ENCODE measurements at regions not wholly inside any gene's neighbourhood (a gene's known extent, or its start where the extent isn't known, plus 50 kb on each side); places are given as distances from the start of the nearest gene placed in this dataset.

- no peak overlapping the region for H3K4me3 ChIP-seq (ENCODE audit: low read depth, low read length)
- no peak for TF ChIP-seq CTCF (IDR thresholded peaks at IDR 0.05; ENCODE audit: insufficient read depth, low read depth, low read length, missing control alignments)
- DNase-seq (ENCODE audit: low read depth): no peak
Measured at GRCh38 chr13:76053181-76053580, 417.1 kb downstream of the LMO7 start.

DNA sequence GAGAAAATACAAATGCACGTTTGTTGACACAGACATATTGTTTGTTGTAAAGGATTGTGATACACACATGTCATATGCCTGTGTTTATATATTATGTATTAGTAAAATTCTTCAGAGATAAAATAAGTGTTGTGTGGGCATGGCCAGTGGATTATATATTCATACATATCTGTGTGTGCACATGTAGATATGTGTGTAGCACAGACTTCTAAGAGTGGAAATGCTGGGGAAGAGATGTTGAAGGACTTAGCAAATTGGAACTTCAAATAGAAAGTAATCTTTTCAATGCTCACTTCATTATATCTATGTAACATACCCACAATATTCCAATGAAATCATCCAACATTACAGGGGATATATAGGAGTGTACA lies 413.2 kb downstream of the LMO7 start:
- no peak overlapping the region for H3K4me3 ChIP-seq (ENCODE audit: low read depth, low read length)
- no peak for DNase-seq (ENCODE audit: low read depth)
- TF ChIP-seq CTCF (IDR thresholded peaks at IDR 0.05; ENCODE audit: insufficient read depth, low read depth, low read length, missing control alignments): no peak

- no peak overlapping the region for H3K4me3 ChIP-seq (ENCODE audit: low read depth, low read length)
- DNase-seq (ENCODE audit: low read depth): no peak
- TF ChIP-seq CTCF (IDR thresholded peaks at IDR 0.05; ENCODE audit: insufficient read depth, low read depth, low read length, missing control alignments): no peak
Measured at GRCh38 chr13:76048675-76049375, 412.7 kb downstream of the LMO7 start.

DNA sequence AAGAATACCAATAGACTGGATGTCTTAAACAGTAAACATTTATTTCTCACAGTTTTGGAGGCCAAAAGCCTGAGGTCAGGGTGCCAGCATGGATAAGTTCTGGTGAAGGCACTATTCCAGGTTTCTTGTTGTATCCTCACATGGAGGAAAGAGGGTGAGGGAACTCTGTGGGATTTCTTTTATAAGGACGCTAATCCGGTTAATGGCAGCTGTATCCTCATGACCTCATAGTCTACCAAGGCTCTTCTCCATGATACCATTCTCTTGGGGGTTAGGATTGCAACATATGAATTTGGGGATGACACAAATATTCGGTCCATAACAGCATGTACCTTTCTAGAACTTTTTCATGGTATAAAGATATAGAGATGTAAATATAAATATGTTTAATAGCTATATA lies 412.0 kb downstream of the LMO7 start:
- no peak for DNase-seq (ENCODE audit: low read depth)
- TF ChIP-seq CTCF (IDR thresholded peaks at IDR 0.05; ENCODE audit: insufficient read depth, low read depth, low read length, missing control alignments): no peak
- no peak overlapping the region for H3K4me3 ChIP-seq (ENCODE audit: low read depth, low read length)

DNA sequence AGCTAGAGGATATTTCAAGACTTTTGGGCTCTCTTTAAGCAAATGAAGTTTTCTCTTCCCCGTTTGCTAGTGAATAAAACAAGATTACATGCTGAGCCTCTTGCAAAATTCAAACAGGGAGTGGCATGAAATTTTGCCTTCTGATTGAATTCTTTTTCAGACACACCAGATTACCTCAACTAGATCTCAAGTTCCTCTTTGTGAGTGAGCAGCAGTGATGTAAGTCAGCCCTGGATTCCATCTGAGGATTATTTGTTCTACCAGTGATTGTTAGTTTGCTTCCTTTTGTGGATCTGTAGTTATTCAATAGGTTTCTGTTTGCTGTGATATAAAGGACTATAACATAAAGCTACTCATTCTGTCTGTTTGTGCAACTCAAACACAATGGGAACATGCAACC lies 407.7 kb downstream of the LMO7 start:
- DNase-seq (ENCODE audit: low read depth): no peak
- no peak for TF ChIP-seq CTCF (IDR thresholded peaks at IDR 0.05; ENCODE audit: insufficient read depth, low read depth, low read length, missing control alignments)
- H3K4me3 ChIP-seq (ENCODE audit: low read depth, low read length): no peak overlapping the region

DNA sequence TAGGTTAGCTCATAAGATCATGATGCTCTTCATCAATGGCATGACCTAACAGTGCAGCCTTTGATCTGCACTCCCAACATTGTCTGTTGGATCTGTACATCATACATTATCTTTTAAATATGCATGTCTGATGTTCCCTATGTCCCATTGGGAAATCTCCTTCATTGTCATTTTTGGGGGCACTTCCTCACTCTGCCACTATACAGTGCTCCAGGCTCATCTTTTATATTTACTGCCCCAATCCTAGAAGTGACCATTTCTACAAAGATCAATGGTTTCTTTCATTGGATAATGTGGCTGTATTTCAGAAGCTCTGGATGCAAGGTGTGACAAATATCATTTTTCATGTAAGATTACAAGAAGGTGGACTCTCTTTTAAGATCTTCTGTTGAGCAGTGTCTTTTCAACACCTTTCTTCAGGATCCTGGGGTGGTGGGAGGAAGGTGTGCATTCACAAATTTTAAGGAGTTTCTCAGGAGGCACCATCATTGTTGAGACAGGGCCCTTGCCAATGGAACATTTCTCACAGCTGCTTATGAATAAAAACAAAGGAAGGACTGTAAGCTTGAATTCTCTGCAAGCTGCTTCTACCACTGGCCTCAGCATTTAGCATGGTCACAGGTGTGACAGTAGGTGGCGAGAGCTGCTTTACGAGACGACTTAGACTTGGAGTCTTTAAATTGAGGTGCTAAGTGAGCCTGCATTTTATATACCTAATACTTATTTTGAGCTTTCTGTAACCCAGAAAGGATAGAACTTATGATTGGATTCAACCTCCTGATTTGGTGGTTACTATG lies 403.0 kb downstream of the LMO7 start:
- DNase-seq (ENCODE audit: low read depth): no peak
- no peak for TF ChIP-seq CTCF (IDR thresholded peaks at IDR 0.05; ENCODE audit: insufficient read depth, low read depth, low read length, missing control alignments)

More for the DNA sequence above, 403.0 kb downstream of the LMO7 start:
- H3K4me3 ChIP-seq (ENCODE audit: low read depth, low read length): no peak overlapping the region

Measured in GM12865 (cell line).